ENCODE measurements at regions not wholly inside any gene's neighbourhood (a gene's known extent, or its start where the extent isn't known, plus 50 kb on each side); places are given as distances from the start of the nearest gene placed in this dataset.

DNA sequence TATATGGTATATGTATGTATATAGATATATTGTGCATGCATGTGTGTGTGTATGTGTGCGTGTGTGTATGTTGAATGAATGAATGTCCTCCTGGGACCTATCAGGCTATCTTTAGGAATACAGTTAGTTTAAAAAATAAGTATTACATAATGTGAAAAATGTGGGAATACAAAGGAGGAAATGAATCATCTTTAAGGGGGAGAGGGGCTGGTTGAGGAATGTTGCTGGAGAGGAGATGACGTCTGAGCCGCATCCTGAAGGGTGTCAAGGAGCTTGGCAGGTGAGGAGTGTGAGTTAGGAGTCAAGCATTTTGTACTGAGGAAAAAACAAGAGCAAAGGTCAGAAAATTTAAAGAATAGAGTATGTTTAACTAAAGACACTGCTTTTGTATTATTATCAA lies 62.4 kb upstream of the NLK start:
- Histone ChIP-seq H3K27me3 (ENCODE audit: insufficient read depth, low read length) (no peaks in the 10 kb centered on the region), H3K4me1 (ENCODE audit: control insufficient read depth in 1 of 2, insufficient read depth in 2 of 2, low read length in 2 of 2) (peaks cover 0 to 3% of the 10 kb centered on the region in 2 experiments; a peak in 1 of 4 replicates), H3K4me3 (replicated peaks in 1 of 2; ENCODE audit: low read depth in 1 of 2, low read length in 2 of 2) (no peak overlapping the region), H3K9me3 (ENCODE audit: control insufficient read depth in 1 of 2, insufficient read depth in 1 of 2, low read depth in 1 of 2, low read length in 2 of 2) (no peaks in the 10 kb centered on the region), H3K4me2 (ENCODE audit: low read length) (no peak overlapping the region), H3K27ac (ENCODE audit: low read depth, low read length) (no peak overlapping the region), H4K20me1 (ENCODE audit: insufficient read depth) (no peaks in the 10 kb centered on the region), H2AFZ (ENCODE audit: low read depth, low read length, poor library complexity, severe bottlenecking) (no peak overlapping the region), H3K9me2 (ENCODE audit: insufficient read depth) (no peaks in the 10 kb centered on the region), H3K79me2 (ENCODE audit: insufficient read depth, low read length) (no peaks in the 10 kb centered on the region), H3K36me3 (ENCODE audit: control insufficient read depth in 1 of 2, insufficient read depth in 2 of 2, low read length in 2 of 2) (no peaks in the 10 kb centered on the region), H3K9ac (ENCODE audit: low read length) (no peak overlapping the region)
- DNase-seq (ENCODE audit: low read depth, low spot score): no peak
- no peak for TF ChIP-seq SRF (IDR thresholded peaks at IDR 0.05; ENCODE audit: low read depth)
- TF ChIP-seq POLR2A (IDR thresholded peaks at IDR 0.05; ENCODE audit: borderline replicate concordance, extremely low read depth, insufficient read depth, insufficient read length): no peak
- TF ChIP-seq YY1 (IDR thresholded peaks at IDR 0.05; ENCODE audit: extremely low read depth, insufficient replicate concordance, low read depth, low read length): no peak
- TF ChIP-seq ELF1 (IDR thresholded peaks at IDR 0.05; ENCODE audit: borderline replicate concordance, low read depth): no peak
- TF ChIP-seq TCF7L2 (IDR thresholded peaks at IDR 0.05; ENCODE audit: borderline replicate concordance, extremely low read depth, insufficient read depth, insufficient read length): no peak
- TF ChIP-seq REST (IDR thresholded peaks at IDR 0.05; ENCODE audit: low read depth): no peak
- no peak for TF ChIP-seq RAD21 (IDR thresholded peaks at IDR 0.05; ENCODE audit: low read depth)
- TF ChIP-seq ZNF274 (IDR thresholded peaks at IDR 0.05; ENCODE audit: low read depth, low read length): no peak
- no peak for TF ChIP-seq SIN3A (IDR thresholded peaks at IDR 0.05; ENCODE audit: low read depth)
- TF ChIP-seq ZFX (IDR thresholded peaks at IDR 0.05): no peak
- no peak for TF ChIP-seq EZH2 (IDR thresholded peaks at IDR 0.05)
- no peak for TF ChIP-seq CEBPB (IDR thresholded peaks at IDR 0.05; ENCODE audit: low read depth)
- no peak for TF ChIP-seq CTCF (IDR thresholded peaks at IDR 0.05 in 2 of 3, conservative IDR thresholded peaks at IDR 0.05 in 1 of 3; ENCODE audit: borderline replicate concordance in 1 of 3, insufficient read depth in 1 of 3, low read depth in 2 of 3, low read length in 2 of 3)
- TF ChIP-seq EGR1 (IDR thresholded peaks at IDR 0.05; ENCODE audit: low read depth): no peak
- TF ChIP-seq, protein P1, sequence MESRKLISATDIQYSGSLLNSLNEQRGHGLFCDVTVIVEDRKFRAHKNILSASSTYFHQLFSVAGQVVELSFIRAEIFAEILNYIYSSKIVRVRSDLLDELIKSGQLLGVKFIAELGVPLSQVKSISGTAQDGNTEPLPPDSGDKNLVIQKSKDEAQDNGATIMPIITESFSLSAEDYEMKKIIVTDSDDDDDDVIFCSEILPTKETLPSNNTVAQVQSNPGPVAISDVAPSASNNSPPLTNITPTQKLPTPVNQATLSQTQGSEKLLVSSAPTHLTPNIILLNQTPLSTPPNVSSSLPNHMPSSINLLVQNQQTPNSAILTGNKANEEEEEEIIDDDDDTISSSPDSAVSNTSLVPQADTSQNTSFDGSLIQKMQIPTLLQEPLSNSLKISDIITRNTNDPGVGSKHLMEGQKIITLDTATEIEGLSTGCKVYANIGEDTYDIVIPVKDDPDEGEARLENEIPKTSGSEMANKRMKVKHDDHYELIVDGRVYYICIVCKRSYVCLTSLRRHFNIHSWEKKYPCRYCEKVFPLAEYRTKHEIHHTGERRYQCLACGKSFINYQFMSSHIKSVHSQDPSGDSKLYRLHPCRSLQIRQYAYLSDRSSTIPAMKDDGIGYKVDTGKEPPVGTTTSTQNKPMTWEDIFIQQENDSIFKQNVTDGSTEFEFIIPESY (IDR thresholded peaks at IDR 0.05; ENCODE audit: extremely low read depth, insufficient replicate concordance, low read length): no peak
- TF ChIP-seq, protein P2, sequence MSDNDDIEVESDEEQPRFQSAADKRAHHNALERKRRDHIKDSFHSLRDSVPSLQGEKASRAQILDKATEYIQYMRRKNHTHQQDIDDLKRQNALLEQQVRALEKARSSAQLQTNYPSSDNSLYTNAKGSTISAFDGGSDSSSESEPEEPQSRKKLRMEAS (IDR thresholded peaks at IDR 0.05): no peak
- RAD21 ChIA-PET (ENCODE audit: low non-redundant PET in 1 of 2, low total read pairs in 2 of 2, uncharacterized antibody in 2 of 2, unreplicated experiment in 2 of 2): no interaction called here
- CTCF ChIA-PET: no interaction called here
- no peak for ATAC-seq
- POLR2A ChIA-PET: no interaction called here
- intact Hi-C loops (cut with micrococcal nuclease): no loop called here
- BruUV-seq (replicated peaks): no TSS peak
